Type B pancreatic cell (in vitro differentiated cells): ENCODE measurements at regions not wholly inside any gene's neighbourhood (a gene's known extent, or its start where the extent isn't known, plus 50 kb on each side); places are given as distances from the start of the nearest gene placed in this dataset.
"Not testable (repeated sequence)": the region's sequence is repeated elsewhere in the genome, so short reads cannot be mapped to it uniquely, and the experiment has no call there.

Source experiments
- DNase-seq: peaks from one replicate; pipeline ENCODE4 v3.0.0; 2021; ENCODE audit warnings: mixed read lengths; ENCODE audit not compliant: unreplicated experiment; ENCODE audit errors: extremely low spot score
- H3K27ac Mint-ChIP-seq: 2 replicates; pipeline ENCODE4 v1.8.0; 2021; ENCODE audit warnings: mild to moderate bottlenecking, mixed read lengths
- H3K27me3 Mint-ChIP-seq: 2 replicates; pipeline ENCODE4 v1.8.0; 2021; ENCODE audit warnings: mixed read lengths
- H3K36me3 Mint-ChIP-seq: 2 replicates; pipeline ENCODE4 v1.8.0; 2021; ENCODE audit warnings: mixed read lengths
- H3K4me1 Mint-ChIP-seq: one replicate; pipeline ENCODE4 v1.8.0; 2021; ENCODE audit warnings: mixed read lengths; ENCODE audit not compliant: unreplicated experiment
- H3K4me3 Mint-ChIP-seq: 2 replicates; pipeline ENCODE4 v1.8.0; 2021; ENCODE audit warnings: mild to moderate bottlenecking, mixed read lengths
- H3K9me3 Mint-ChIP-seq: 2 replicates; pipeline ENCODE4 v1.8.0; 2021; ENCODE audit warnings: mixed read lengths
- CTCF ChIP-seq: fragments of 200-600 bp; sonication (generic); conservative IDR thresholded peaks from 2 replicates; pipeline ENCODE4 v1.5.0; 2021; ENCODE audit warnings: antibody characterized with exemption, mild to moderate bottlenecking

DNA sequence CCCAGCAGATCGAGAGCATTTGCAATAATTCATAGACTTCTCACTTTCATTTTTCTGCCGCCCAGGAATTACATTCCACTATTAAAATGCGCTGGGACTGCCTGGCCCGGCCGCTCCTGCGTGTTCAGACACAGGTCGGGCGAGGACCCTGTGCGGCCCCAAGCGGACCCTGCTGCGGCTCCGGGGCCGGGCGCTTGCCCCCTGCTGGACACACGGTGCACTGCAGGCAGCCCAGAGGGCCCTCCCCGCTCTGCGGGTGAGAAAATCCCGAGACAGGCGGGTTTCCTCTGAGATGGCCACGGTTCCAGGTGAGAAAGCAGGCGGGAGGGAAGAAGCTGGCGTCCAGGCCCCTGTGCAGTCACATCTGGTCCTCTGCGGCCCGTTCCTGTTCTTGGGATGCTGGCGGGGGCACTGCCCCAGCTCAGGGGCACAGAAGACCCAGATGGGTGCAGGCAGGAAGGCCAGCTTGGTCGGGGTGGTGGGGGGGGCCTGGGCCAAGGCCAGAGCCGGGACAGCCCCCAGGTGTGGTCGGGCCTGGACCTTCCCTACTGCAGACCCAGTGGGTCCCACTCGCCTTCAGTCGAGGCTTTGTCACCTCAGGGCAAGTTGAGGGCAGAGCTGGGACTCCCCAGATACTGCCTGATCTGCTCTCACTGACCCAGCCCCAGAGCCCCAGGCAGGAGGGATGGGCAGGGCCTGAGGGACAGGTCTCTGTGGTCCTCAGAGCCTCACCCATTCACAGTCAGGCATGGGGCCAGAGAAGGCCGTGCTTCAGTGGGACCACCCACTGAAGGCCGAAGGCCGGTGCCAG, 135.1 kb downstream of the FAM53A start:
- not testable (repeated sequence) for H3K27ac Mint-ChIP-seq, H3K4me1 Mint-ChIP-seq, H3K9me3 Mint-ChIP-seq, H3K36me3 Mint-ChIP-seq
- TF ChIP-seq CTCF: peak; percentile 95
- H3K4me3 Mint-ChIP-seq: peak overlapping the region; percentile 46
- H3K27me3 Mint-ChIP-seq: peaks cover 17% of the 10 kb centered on the region
- peak; percentile 87 for DNase-seq

DNA sequence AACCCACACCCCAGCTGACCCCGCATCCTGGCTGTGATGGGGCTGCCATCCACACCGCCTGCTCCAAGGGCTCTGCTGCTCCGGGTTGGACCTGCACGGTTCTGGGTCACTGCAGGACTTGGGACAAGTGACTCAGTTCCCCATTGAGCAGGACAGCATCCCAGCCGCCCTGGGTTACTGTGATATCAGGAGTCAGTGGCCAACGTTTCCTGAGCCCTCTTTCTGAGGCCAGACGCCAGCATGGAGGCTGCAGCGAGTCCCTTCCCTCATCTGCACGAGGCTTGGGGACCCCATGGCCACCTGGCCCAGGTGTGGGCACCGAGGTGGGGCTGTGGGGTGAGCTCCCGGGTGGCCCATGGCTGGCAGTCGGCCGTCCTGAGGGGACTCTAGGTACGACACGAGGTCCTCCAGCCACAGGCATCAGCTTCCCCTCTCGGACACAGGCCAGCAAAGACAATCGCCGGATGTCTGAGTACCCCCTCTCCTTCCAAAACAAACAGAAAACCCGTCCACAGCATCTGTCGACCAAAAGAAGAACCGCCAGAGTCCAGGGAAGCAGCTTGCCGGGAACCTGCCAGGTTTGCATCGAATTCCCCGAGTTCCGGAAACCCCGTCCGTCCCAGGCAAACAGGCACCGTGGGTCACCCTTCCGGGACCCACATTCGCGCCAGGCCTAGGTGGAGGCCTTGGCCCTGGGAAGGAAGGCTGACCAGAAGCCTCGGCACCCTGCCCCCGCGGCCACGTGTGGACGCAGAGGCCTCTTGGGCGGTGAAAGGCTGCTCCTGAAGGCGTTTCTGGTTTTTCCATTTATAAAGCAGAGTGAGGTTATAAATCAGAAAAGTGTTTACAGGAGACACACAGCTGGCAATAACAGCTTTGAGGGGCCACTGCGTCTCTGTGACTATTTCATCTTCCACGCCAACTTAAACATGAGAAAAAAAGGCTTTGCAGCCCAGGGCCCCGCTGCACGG, 136.0 kb downstream of the FAM53A start:
- Mint-ChIP-seq H3K4me3 (peak overlapping the region; percentile 46), H3K9me3 (no peaks in the 10 kb centered on the region), H3K27me3 (peaks cover 17% of the 10 kb centered on the region), H3K27ac (no peak overlapping the region), H3K4me1 (peaks cover 5% of the 10 kb centered on the region), H3K36me3 (no peaks in the 10 kb centered on the region)
- no peak for TF ChIP-seq CTCF
- DNase-seq: no peak

DNA sequence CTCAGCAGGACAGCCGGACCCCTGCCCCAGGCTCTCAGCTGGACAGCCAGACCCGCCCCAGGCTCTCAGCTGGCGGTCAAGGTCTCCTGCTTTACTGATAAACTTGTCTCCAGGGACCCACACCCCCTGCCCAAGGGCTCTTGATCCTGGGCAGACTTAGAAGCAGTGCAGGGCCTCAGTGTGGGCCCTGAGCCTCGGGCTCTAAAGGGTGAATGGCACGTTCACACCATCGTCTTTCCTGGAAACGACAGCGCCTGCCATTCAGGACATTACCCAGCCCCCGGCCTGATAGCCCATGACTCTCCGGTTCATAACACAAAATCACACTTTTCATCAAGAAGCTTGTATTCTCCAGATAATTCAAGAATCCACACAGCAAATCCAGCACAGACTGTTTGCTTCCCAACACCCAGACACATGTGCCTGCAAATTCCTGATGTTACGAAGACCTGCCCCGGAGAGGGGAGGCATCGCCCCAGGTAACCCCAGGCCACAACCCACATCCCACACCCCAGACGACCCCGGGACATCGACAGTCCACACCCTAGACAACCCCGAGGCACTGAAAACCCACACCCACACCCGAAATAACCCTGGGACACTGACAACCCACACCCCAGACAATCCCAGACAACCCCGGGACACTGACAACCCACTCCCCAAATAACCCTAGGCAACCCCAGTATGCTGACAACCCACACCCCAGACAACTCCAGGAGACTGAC, 136.8 kb downstream of the FAM53A start:
- DNase-seq: no peak
- no peak for TF ChIP-seq CTCF
- H3K4me1 Mint-ChIP-seq: peaks cover 5% of the 10 kb centered on the region
- H3K27ac Mint-ChIP-seq: no peak overlapping the region
- peaks cover 17% of the 10 kb centered on the region for H3K27me3 Mint-ChIP-seq
- no peak overlapping the region for H3K4me3 Mint-ChIP-seq
- H3K36me3 Mint-ChIP-seq: no peaks in the 10 kb centered on the region
- no peaks in the 10 kb centered on the region for H3K9me3 Mint-ChIP-seq

DNA sequence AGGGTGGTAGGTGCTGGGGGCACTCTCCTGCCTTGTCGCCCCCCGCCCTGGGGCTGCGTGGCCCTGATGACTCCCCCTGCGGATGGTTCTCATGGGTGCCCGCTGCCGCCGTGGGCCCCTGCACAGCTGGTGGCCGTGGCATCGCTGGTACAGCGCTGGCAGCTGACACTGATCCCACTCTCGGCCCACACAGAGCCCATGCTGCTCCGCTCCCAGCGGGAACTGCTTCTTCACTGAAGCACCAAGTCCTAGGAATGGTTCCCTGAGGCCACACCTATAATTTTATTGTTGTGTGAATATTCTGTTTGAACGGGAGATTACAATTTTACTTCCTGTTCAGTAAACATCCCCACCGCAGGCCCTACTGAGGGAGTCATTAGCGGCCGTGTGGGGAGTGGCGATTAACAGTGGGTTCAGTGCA, 138.6 kb upstream of the NKX1-1 start:
- H3K27ac Mint-ChIP-seq: no peak overlapping the region
- no peaks in the 10 kb centered on the region for H3K36me3 Mint-ChIP-seq
- no peak overlapping the region for H3K4me3 Mint-ChIP-seq
- no peaks in the 10 kb centered on the region for H3K9me3 Mint-ChIP-seq
- no peak for TF ChIP-seq CTCF
- no peak for DNase-seq
- peaks cover 5% of the 10 kb centered on the region for H3K4me1 Mint-ChIP-seq
- H3K27me3 Mint-ChIP-seq: peaks cover 18% of the 10 kb centered on the region

GRCh38 chr4:1544435-1544834, 138.2 kb upstream of the NKX1-1 start:
- H3K9me3 Mint-ChIP-seq: not testable (repeated sequence)

More at GRCh38 chr4:1544435-1544834, 138.2 kb upstream of the NKX1-1 start:
- H3K36me3 Mint-ChIP-seq, H3K4me1 Mint-ChIP-seq, H3K27ac Mint-ChIP-seq, DNase-seq, H3K4me3 Mint-ChIP-seq: not testable (repeated sequence)
- peaks cover 20% of the 10 kb centered on the region for H3K27me3 Mint-ChIP-seq
